ENCODE measurements at regions not wholly inside any gene's neighbourhood (a gene's known extent, or its start where the extent isn't known, plus 50 kb on each side); places are given as distances from the start of the nearest gene placed in this dataset.

- Histone ChIP-seq H3K9me3 (ENCODE audit: insufficient read depth in 2 of 2, low read depth in 1 of 2, low read length in 1 of 2) (no peaks in the 10 kb centered on the region), H2BK5ac (ENCODE audit: low read depth, low read length) (no peak overlapping the region), H4K91ac (replicated peaks; ENCODE audit: insufficient read length, low read length) (no peak overlapping the region), H3K79me2 (ENCODE audit: control insufficient read depth in 1 of 2, insufficient read depth in 2 of 2, low read length in 2 of 2) (no peaks in the 10 kb centered on the region), H3K9ac (replicated peaks in 1 of 4; ENCODE audit: extremely low read depth in 1 of 4, low read depth in 3 of 4, low read length in 3 of 4) (no peak overlapping the region), H3K4ac (replicated peaks; ENCODE audit: insufficient read length, low read depth, low read length) (no peak overlapping the region), H3K27me3 (replicated peaks in 1 of 4; ENCODE audit: control insufficient read depth in 3 of 4, extremely low read depth in 1 of 4, insufficient read depth in 3 of 4, low read length in 3 of 4) (no peaks in the 10 kb centered on the region), H2AK5ac (ENCODE audit: low read depth, low read length) (no peak overlapping the region), H4K20me1 (replicated peaks in 1 of 2; ENCODE audit: control insufficient read depth in 1 of 2, insufficient read depth in 2 of 2, low read length in 2 of 2) (no peaks in the 10 kb centered on the region), H3K36me3 (ENCODE audit: control insufficient read depth in 2 of 4, insufficient read depth in 4 of 4, low read length in 3 of 4) (no peaks in the 10 kb centered on the region), H2BK12ac (ENCODE audit: low read depth, low read length) (no peak overlapping the region), H3K14ac (ENCODE audit: insufficient read length) (no peak overlapping the region), H2BK20ac (ENCODE audit: low read length) (no peak overlapping the region), H2AFZ (ENCODE audit: low read length) (no peak overlapping the region), H3K56ac (replicated peaks; ENCODE audit: insufficient read length, low read depth, low read length) (no peak overlapping the region), H2BK15ac (ENCODE audit: low read length) (no peak overlapping the region), H3K23me2 (ENCODE audit: low read depth, low read length) (no peaks in the 10 kb centered on the region), H3K27ac (ENCODE audit: low read depth, low read length) (no peak overlapping the region), H3K4me3 (ENCODE audit: extremely low read depth in 1 of 4, insufficient read depth in 2 of 4, low read depth in 3 of 4, low read length in 4 of 4) (no peak overlapping the region), H3K23ac (ENCODE audit: insufficient read length) (no peak overlapping the region), H2BK120ac (replicated peaks; ENCODE audit: low read depth, low read length) (no peak overlapping the region), H3K4me2 (ENCODE audit: insufficient read depth in 1 of 2, low read depth in 2 of 2, low read length in 2 of 2) (no peak overlapping the region), H3K79me1 (ENCODE audit: low read depth, low read length) (no peaks in the 10 kb centered on the region), H3K4me1 (replicated peaks in 1 of 4; ENCODE audit: control insufficient read depth in 3 of 4, insufficient read depth in 4 of 4, low read length in 3 of 4) (no peaks in the 10 kb centered on the region), H4K8ac (ENCODE audit: extremely low read depth, insufficient read depth, low read length) (no peak overlapping the region), H3K18ac (ENCODE audit: extremely low read depth, low read length) (no peak overlapping the region), H4K5ac (ENCODE audit: insufficient read length, low read depth, low read length) (no peak overlapping the region)
- no peak for FAIRE-seq
- CTCF ChIA-PET (ENCODE audit: partially characterized antibody), result no interaction called here
- 88% methylated on average over 3 of the region's 3 CpGs; no CpG with 5 or more reads in 1 of the 2 experiments for WGBS, 2 experiments (ENCODE audit: extremely low coverage in 1 of 2, insufficient coverage in 1 of 2, insufficient read length in 1 of 2, insufficient replicate concordance in 2 of 2, low coverage in 1 of 2, low lambda C conversion rate in 2 of 2, missing lambda C conversion rate in 1 of 2)
- POLR2A ChIA-PET (ENCODE audit: partially characterized antibody), result no interaction called here
- no peak for TF ChIP-seq SP1 (IDR thresholded peaks at IDR 0.05; ENCODE audit: low read depth, low read length)
- TF ChIP-seq BRCA1 (IDR thresholded peaks at IDR 0.05; ENCODE audit: low read depth, low read length), result no peak
- no peak for TF ChIP-seq CHD2 (IDR thresholded peaks at IDR 0.05; ENCODE audit: low read length)
- no peak for TF ChIP-seq YY1 (IDR thresholded peaks at IDR 0.05; ENCODE audit: low read depth, low read length)
- TF ChIP-seq BCL11A (IDR thresholded peaks at IDR 0.05; ENCODE audit: low read depth in 2 of 2, low read length in 2 of 2), result no peak
- TF ChIP-seq JUND (IDR thresholded peaks at IDR 0.05; ENCODE audit: low read length), result no peak
- TF ChIP-seq TBP (IDR thresholded peaks at IDR 0.05; ENCODE audit: low read depth, low read length), result no peak
- TF ChIP-seq SP2 (IDR thresholded peaks at IDR 0.05; ENCODE audit: low read length), result no peak
- no peak for TF ChIP-seq SIN3A (conservative IDR thresholded peaks at IDR 0.05 in 1 of 2, IDR thresholded peaks at IDR 0.05 in 1 of 2; ENCODE audit: low read depth in 1 of 2, low read length in 2 of 2)
- TF ChIP-seq E2F6 (IDR thresholded peaks at IDR 0.05), result no peak
- no peak for TF ChIP-seq TAF1 (IDR thresholded peaks at IDR 0.05; ENCODE audit: low read depth, low read length)
- no peak for DNase-seq (ENCODE audit: low read depth in 1 of 2, low spot score in 2 of 2)
Observed at GRCh38 chr17:71480099-71480498, 640.7 kb upstream of the SOX9 start.
